HG03045 (cell line): ENCODE measurements at regions not wholly inside any gene's neighbourhood (a gene's known extent, or its start where the extent isn't known, plus 50 kb on each side); places are given as distances from the start of the nearest gene placed in this dataset.
"Not testable (repeated sequence)": the region's sequence is repeated elsewhere in the genome, so short reads cannot be mapped to it uniquely, and the experiment has no call there.

ENCODE experiments used
- ATAC-seq: cut with Tn5 transposase; IDR thresholded peaks from one replicate; pipeline ENCODE4 v1.9.1; 2021; ENCODE audit warnings: mild to moderate bottlenecking, moderate library complexity; ENCODE audit not compliant: unreplicated experiment

DNA sequence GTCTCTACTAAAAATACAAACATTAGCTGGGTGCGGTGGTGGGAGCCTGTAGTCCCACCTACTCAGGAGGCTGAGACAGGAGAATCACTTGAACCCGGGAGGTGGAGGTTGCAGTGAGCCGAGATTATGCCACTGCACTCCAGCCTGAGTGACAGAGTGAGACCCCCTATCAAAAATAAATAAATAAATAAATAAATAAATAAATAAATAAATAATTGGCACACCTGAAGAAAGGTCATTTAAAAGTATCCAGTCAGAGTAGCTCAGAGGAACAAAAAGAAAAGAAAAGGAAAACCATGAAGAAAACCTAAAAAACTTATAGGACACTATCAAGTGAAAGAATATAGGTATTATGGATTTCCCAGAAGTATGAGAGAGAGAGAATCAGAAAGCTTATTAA, 330.1 kb upstream of the AR start:
- ATAC-seq, result not testable (repeated sequence)

DNA sequence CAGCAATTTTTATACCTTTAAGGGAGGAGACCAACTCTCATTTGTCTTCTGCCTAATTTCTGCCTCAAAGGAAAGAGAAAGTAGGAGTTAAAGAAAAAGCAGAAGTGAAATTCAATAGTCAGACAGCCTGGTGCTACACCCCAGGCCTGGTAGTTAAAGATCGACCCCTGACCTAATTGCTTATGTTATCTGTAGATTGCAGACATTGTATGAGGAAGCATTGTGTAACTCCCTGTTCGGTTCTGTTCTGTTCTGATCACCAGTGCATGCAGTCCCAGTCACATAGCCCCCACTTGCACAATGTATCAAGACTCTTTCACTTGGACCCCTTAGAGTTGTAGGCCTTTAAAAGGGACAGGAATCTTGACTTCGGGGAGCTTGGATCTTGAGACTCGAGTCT, 335.9 kb upstream of the AR start:
- no peak for ATAC-seq

DNA sequence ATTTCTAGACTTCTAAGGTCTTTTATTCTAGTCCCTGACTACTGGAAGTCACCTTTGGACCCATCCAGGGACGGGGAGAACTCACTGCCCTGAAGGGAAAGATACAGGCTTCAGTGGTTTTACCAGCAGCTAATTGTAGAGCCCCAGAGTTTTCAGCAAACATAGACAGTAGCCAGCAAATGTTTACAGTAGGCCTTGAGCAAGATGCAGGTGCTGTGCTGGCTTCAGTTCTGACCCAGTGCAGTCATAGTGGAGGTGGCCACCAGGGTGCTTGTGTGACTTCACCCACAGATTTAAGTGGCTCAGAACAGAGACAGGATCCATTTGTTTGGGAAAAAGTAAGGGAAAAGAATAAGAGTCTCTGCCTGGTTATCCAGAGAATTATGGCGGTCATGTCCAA, 384.4 kb upstream of the AR start:
- no peak for ATAC-seq

DNA sequence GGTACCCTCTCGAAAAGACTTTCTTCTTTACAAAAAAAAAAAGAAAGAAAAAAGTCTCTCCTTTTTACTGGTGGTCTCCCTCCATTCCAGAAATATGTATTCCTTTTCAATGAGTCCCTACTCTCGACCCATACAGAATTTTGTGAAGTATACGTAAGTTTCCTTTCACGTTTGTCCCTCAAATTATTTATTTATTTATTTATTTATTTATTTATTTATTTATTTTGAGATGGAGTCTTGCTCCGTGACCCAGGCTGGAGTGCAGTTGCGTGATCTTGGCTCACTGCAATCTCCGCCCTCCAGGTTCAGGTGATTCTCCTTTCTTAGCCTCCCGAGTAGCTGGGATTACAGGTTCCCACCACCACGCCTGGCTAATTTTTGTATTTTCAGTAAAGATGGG, 429.2 kb upstream of the AR start:
- no peak for ATAC-seq

DNA sequence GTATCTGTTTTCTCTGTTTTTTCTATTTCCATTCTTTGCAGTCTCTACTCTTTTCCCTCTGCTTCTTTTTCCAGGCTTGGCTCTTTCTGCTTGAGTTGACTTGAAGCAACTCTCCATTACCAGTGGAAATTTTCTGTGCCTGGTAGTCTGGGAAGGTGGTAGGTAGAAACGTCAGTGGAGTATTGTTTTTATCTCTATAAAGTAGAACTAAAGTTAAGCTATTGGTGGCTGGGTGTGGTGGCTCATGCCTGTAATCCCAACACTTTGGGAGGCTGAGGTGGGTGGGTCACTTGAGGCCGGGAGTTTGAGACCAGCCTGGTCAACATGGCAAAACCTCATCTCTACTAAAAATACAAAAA, 438.1 kb upstream of the AR start:
- no peak for ATAC-seq

DNA sequence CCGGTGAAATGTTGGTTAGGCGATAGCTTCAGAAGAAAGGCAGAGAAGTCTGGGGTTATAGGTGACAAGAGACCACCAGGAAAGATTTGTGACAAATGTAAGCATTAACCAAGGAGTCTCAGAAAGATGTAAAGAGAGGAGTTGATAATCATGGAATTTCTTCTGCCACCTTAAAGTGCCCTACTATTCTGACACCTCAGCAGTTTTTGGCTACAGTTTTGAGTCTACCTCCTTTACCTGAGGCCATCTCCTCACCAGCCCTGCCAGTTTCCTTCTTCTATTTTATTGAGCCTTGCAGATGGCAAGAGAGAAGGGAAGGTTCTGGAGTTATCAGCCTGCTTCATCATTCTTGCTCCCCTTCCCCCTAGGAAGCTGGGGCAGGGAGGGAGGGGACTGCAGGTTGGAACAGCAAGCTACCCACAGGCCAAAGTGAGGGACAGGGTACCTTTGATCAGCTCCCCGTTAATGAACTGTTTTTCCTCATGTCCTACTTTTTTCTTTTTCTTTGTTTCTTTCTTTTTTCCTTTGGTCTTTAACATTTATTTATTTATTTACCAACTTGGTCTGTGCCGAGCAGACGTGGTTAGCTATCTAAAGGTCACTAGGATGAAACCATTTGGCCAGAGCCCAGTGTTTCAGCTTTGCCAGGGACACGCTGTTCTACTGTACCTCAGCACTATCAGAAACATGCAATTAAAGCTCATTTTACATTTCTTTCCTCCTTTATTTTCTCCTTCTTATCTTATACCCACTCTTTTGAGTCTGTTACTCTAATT, 438.7 kb upstream of the AR start:
- no peak for ATAC-seq

DNA sequence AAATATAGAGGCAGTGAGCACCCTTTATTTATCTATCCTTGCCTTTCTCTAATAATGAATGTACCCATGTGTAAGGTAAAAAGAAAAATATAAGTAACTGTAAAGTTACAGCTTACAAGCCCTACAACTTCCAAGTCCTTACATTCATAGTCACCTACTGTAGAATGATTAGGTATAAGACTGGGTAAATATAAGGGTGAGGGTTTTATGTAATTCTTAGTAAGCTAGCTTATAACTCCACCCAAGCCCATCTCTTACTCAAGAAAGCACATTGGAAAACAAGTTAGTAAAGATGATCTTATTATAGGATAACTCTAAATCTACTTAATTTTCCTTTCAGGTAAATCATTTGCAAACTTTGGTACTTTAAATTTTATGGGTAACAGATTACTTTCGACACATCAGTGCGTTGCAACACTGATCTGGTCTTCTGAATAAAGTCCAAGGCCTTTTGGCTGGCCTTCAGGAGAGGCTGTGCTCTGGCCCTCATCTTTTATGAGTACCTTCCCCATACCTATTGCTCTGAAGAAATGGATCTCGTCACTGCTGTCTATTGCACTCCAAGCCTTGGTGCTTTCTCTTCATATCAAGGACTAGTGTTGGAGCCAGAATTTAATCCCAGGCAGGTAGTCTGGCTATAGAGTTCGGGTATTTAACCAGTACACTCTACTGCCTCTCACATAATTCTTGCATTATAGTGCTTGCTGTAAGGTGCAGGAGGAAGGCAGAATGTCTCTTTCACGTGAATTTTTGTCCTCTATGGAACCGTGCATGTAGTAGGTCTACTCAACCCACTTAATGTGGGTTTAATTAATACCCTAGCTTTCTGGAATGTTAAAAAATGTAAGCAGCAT, 443.6 kb upstream of the AR start:
- ATAC-seq, result no peak

DNA sequence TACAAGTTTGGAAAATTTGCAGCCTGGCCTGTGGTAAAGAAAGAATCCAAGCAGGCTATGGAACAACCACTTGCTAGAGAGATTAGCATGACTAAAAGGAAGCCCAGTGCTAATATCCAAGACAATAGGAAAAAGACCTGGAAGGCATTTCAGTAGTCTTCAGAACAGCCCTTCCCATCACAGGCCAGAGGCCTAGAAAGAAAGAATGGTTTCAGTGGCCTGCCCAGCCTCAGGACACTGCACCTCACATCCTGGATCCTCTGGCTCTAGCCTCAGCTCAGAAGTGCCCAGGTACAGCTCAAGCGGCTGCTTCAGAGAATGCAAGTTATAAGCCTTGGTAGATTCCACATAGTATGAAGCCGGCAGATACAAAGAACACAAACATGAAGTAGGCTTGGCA, 449.8 kb upstream of the AR start:
- no peak for ATAC-seq

DNA sequence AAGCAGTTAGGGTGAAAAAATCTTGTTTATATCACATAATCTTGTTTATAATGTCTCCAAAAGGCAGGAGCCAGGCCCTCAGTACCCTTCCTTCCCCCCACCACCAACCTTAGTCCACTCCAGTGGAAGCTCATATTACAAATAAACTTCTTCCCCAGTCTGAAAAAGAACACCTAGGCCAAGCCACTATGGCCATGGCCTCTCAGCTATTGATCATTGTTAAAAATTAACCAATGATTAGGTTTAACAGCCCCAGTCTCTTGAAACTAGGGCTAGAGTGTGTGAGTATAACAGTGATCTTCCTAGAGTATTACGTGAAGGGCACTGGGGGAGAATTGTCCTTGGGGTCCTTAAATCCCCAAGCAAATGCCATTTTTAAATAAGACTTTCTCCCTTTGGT, 411.9 kb upstream of the EDA2R start:
- ATAC-seq, result no peak

DNA sequence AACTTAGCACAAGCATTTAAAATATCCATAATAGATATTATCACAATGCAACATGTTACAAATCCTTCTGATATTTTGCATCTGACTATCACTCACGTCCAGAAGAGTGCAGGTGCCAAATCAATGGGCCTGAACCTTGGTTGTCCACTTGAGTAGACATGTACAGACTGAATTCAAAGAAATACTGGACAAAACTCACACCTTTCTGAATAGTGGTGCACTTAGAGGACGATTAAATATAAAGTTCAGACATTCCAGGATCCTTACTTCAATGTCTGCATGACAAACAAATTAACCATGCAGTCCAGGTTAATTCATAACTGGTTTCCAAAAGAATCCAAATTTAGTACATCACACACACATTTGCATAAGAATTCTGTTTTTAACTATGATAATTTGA, 406.0 kb upstream of the EDA2R start:
- no peak for ATAC-seq

DNA sequence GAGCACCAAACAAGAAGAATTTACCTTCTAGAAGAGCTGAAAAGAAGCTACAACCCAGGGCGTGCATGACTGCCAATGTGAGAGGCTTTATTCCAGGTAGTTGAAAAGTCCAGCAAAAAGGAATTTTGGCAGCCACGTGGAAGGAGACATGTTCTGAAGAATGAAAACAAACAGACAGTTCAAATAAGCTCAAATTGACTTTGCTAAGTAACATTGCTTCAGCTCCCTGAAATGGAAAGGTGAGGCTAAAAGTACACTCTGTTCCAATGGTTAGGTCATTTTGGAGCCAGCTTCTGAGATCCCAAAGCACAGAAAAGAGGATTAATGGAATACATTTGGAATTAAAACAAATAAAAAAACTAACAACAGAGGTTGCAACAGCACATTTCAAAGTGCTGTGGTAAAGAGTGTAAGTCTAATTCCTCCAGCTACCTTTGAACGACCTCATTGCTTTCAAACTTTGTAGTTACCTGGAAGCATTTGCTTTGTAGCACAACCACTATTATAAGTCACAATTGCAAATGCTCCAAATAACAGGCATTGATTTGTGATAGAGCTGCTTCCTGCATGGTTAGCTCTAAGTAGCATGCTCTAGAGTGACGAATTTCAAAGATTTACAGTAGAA, 405.3 kb upstream of the EDA2R start:
- ATAC-seq, result no peak

DNA sequence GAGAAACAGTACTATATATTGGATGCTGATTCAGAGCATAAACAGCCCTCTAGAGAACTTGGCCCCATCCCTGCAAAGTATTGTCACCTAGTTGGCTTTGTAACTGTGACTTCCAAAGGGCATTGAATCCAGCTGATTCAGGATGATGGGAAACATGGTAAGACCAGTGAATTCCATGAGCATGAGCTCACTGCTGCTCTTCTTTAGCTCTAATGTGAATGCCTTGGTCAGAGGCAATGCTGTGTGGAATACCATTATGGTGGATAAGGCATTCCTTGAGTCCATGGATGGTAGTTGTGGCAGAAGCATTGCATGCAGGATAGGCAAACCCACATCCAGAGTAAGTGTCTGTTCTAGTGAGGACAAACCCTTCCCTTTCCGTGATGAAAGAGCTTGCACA, 365.6 kb upstream of the EDA2R start:
- no peak for ATAC-seq

DNA sequence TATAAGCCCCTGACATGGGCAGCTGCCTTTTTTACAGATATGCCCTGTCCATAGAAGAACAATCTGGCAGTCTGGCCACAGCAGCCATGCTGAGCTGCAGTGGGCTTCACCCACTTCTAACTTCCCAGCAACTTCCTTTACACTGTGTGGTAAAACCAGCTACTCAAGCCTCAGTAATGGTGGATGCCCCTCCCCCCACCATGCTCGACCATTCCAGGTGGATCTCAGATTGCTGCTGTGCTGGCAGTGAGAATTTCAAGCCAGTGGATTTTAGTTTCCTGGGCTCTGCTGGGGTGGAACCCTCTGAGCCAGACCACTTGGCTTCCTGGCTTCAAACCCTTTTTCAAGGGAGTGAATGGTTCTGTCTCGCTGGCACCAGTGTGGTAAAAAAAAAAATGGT, 355.9 kb upstream of the EDA2R start:
- ATAC-seq, result no peak

DNA sequence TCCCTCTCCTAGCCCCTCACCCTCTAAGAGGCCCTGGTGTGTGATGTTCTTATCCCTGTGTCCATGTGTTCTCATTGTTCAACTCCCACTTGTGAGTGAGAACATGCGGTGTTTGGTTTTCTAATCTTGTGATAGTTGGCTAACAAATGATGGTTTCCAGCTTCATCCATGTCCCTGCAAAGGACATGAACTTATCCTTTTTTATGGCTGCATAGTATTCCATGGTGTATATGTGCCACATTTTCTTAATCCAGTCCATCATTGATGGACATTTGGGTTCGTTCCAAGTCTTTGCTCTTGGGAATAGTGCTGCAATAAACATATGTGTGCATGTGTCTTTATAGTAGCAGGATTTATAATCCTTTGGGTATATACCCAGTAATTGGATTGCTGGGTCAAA, 353.2 kb upstream of the EDA2R start:
- not testable (repeated sequence) for ATAC-seq

DNA sequence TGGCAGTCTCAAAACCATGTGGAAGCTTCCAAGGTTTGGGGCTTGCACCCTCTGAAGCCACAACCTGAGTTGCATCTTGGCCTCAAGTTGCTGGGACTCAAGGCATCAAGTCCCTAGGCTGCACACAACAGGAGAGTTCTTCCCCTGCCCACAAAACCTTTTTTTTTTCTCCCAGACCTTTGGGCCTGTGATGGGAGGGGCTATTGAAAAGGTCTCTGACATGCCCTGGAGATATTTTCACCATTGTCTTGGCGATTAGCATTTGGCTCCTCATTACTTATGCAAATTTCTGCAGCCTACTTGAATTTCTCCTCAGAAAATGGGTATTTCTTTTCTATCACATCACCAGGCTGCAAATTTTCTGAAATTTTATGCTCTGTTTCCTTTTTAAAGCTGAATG, 349.5 kb upstream of the EDA2R start:
- no peak for ATAC-seq

DNA sequence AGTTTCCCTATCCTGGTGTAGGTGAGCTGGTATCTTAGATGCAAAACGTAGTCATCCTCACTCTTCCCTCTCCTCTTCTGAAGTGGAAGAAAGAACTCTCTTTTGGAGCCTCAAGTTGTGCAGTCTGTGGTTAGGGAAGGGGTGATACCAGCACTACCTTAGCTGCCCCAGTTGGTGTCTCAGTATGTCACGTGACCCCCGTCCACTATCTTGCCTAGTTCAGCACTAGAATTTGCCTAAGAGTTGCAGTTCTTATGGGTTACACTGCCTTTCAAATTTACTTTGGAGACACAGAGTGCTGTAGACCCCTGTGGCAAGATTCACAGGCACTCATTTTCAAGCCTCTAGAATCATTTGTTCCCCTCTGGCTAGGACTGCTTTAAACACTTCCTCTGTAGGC, 322.8 kb upstream of the EDA2R start:
- ATAC-seq, result no peak

DNA sequence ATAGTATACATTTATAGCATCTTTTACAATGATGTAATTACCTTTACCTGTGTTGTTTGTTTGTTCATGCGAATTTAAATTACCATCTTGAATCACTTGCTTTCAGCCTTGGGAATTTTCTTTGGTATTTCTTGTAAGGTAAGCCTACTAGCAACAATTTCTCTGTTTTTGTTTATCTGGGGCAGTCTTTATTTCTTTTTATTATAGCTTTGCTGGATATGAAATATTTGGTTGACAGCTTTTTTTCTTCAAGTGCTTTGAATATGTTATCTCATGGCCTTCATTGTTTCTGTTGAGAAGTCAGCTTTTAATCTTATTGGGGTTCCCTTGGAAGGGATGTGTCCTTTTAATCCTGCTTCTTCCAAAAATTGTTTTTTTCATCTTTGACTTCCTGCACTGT, 292.8 kb upstream of the EDA2R start:
- ATAC-seq, result no peak

DNA sequence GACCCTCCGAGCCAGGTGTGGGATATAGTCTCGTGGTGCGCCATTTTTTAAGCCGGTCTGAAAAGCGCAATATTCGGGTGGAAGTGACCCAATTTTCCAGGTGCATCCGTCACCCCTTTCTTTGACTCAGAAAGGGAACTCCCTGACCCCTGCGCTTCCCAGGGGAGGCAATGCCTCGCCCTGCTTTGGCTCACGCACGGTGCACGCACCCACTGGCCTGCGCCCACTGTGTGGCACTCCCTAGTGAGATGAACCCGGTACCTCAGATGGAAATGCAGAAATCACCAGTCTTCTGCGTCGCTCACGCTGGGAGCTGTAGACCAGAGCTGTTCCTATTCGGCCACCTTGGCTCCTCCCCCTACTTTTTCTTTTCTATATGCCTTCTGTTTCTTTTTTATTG, 291.6 kb upstream of the EDA2R start:
- ATAC-seq, result not testable (repeated sequence)

DNA sequence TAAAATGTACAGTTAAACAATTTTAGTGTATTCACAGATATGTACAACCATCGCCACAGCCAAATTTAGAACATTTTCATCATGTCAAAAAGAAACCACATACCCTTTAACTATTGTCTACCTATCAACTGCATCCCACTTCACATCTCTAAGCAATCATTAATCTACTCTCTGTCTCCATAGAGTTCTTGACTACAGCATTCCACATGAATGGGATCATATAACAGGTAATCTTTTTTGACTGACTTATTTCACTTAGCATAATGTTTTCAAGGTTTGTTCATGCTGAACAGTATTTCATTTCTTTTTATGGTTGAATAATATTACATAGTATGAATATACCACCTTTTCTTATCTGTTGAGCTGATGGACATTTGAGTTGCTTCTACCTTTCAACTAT, 281.4 kb upstream of the EDA2R start:
- no peak for ATAC-seq

DNA sequence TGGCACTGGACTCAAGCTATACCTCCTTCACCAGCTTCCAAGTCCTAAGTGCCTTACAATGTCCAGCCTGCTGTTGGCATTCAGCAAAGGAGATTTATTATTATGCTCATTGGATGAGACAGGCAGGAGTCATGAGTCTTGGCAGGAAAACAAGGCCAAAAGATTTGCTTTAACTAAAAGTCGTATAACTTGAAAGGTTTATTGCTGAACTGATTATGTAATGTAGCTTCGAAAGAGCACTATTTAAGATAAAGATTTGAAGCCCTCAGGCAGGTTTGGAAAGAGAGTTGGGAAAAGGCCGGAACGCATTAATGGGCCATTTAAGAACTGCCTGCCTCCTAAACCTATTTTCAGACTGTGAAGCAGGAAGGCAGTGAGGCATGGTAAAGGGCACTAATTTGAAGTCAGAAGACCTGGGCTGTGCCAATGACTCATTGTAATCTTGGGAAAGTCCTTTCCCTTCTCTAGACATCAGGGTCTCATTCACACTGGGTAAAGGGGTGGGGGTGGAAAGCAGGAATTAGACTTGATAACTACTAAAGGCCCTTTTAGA, 280.5 kb upstream of the EDA2R start:
- ATAC-seq, result no peak

DNA sequence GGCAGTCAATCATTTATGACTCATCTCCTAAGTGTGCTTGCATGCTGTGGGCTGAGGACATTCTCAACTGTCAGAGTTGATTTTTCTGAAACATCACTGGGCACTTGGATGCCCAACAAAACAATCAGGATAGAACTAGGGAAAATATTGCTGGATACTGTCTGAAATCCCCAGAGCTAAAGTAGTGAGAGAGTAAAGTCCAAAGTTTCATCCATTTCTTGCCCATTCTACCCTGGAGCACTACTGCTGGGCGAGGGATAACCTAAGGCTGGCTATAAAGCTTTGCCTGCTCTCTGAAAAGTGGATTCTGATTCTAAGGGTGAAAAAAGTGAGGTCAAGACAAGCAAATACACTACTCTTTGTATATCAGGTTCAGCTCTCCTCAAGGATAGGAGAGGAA, 279.6 kb upstream of the EDA2R start:
- ATAC-seq, result no peak

DNA sequence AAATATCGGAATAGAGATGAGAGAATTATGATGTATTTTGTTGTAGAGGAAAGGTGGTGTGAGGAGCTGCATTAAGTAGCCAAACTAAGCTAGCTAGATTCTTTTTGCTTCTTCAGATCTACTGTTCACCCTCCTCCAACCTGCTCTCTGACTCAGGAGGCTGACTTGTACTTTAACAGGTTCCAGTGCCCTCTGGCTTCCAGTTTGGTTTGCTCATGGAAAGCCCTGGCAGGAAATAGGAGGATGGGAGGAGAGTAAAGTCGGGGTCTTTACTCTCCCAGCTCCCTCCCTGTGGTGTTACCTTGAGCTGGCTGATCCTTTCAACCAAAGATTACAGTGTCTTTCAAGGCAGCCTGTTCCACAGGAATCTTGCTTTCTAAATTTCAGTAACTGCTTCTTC, 277.0 kb upstream of the EDA2R start:
- no peak for ATAC-seq
